ENCODE measurements at regions not wholly inside any gene's neighbourhood (a gene's known extent, or its start where the extent isn't known, plus 50 kb on each side); places are given as distances from the start of the nearest gene placed in this dataset.

DNA sequence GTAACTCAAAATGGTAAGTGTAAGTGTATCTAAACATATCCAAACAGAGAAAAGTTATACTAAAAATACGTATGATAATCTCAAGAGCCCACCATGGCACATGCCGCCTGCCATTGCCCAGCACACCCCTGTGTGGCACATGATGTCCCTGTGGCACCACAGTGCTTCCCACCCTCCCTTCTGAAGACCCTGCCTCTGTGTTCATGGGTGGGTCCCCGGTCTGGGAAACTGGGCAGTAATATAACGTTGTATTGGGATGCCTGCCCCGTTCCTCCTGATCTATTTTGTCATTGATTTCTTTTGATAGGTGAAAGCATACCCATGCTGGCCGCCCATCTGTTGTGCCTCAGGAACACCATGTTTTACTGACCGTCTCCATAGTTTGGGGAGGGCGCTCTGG lies 296.8 kb upstream of the SHH start:
- TF ChIP-seq, protein P1, sequence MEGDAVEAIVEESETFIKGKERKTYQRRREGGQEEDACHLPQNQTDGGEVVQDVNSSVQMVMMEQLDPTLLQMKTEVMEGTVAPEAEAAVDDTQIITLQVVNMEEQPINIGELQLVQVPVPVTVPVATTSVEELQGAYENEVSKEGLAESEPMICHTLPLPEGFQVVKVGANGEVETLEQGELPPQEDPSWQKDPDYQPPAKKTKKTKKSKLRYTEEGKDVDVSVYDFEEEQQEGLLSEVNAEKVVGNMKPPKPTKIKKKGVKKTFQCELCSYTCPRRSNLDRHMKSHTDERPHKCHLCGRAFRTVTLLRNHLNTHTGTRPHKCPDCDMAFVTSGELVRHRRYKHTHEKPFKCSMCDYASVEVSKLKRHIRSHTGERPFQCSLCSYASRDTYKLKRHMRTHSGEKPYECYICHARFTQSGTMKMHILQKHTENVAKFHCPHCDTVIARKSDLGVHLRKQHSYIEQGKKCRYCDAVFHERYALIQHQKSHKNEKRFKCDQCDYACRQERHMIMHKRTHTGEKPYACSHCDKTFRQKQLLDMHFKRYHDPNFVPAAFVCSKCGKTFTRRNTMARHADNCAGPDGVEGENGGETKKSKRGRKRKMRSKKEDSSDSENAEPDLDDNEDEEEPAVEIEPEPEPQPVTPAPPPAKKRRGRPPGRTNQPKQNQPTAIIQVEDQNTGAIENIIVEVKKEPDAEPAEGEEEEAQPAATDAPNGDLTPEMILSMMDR (conservative IDR thresholded peaks at IDR 0.05; ENCODE audit: low read depth in 2 of 2): no peak
- TF ChIP-seq EZH2phosphoT487 (IDR thresholded peaks at IDR 0.05; ENCODE audit: unreplicated experiment) (no peak), EZH2 (IDR thresholded peaks at IDR 0.05; ENCODE audit: low read depth, unreplicated experiment) (no peak), NANOG (IDR thresholded peaks at IDR 0.05; ENCODE audit: borderline replicate concordance) (no peak)

All from GM23338 (cell line).